GM18502 (cell line): ENCODE measurements at regions not wholly inside any gene's neighbourhood (a gene's known extent, or its start where the extent isn't known, plus 50 kb on each side); places are given as distances from the start of the nearest gene placed in this dataset.
A peak's percentile ranks its signal among the peaks of the same experiment; 100 is the strongest.
"Not testable (repeated sequence)": the region's sequence is repeated elsewhere in the genome, so short reads cannot be mapped to it uniquely, and the experiment has no call there.

Experiments
- ATAC-seq: cut with Tn5 transposase; IDR thresholded peaks from one replicate; pipeline ENCODE4 v1.9.1; 2021; ENCODE audit warnings: mild to moderate bottlenecking; ENCODE audit not compliant: unreplicated experiment, poor library complexity

DNA sequence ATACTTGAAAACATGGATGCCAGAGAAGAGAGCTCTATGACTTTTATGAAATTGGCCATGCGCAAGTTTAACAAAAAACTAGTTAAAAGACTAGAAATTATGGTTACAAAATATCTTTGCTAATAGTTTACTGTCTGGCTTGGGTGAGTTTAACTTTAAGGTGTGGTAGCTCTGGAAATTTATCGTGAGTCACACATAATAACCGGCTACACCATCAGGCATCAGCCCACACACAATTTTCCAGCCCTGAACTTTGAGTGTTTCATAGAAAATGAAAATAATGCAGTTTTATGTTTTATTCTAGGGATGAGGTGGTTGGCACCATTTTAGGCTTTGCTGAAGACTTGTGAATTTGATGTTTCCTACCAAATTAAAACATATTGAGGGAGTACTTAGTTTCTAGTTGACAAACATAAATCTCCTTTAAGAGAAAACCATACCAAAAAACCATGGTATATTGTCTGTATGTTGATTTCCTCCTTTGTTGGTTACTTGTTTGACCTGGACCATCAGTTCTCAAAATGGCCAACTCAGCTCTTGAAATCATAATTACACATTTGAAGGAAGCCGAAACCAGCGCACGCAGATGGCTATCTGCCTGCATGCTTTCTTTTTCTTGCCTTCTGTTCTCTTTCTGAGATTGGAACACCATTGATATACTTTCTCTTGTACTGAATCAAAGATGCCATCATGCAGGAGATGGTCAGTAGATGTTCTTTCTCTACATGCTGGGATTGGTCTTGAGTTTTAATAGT, 125.1 kb downstream of the AKAP11 start:
- ATAC-seq, result no peak

DNA sequence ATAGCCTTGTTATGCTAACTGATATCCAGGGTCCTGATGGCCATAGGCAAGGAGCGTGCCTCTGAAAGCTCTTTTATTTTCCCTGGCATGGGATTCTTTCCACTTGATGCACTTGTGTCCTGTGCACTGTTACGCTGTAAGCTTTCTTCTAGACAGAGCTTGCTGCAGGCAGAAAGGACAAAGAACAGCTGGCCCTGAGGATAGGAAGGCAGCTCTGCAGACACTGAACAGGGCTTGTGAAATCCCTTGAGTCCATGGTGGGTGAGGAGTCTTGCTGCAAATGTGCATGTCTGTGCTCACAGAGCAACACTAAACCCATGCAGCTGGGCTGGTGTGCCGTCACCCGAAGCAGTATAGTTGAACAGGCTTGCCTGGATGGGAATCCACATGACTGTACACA, 126.6 kb downstream of the AKAP11 start:
- no peak for ATAC-seq

- ATAC-seq, result no peak
Observed at GRCh38 chr13:42400188-42400833, 128.4 kb downstream of the AKAP11 start.

DNA sequence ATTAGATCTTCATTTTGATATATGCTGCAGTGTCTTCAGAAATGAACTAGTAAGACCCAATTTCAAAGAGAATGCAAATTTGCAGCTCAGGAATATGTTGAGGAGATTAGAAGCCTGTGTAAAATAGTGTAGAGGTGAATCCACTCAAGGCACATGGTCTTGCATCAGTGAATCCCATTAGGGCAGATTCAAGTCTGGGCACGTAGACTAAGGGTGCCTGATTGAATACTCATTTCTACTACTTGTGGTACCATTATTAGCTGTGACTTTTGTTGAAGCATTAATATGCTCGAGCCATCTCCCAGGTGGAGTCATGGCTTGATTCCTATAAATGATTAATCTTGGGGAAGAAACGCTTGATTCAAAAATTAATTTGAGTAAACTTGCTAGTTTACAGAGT, 129.4 kb downstream of the AKAP11 start:
- no peak for ATAC-seq

- ATAC-seq, result peak; percentile 82
Observed at GRCh38 chr13:42405665-42406390, 133.9 kb downstream of the AKAP11 start.

DNA sequence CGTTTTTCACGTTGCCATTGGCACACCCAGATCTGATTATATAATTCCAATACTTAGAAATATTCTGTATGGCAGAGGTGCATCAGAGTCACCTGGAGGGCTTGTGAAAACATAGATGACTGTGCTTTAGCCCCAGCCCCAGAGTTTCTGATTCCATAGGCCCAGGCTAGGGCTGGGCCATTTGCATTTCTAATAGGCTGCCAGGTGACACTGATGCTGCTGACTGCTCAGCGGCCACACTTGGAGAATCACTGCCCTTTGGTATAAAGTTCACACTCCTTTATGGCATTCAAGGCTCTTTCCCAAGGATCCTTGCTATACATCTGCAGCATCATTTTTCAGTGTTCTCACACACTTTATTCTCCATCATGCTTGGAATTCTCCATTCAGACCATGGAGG, 137.1 kb downstream of the AKAP11 start:
- ATAC-seq, result no peak

DNA sequence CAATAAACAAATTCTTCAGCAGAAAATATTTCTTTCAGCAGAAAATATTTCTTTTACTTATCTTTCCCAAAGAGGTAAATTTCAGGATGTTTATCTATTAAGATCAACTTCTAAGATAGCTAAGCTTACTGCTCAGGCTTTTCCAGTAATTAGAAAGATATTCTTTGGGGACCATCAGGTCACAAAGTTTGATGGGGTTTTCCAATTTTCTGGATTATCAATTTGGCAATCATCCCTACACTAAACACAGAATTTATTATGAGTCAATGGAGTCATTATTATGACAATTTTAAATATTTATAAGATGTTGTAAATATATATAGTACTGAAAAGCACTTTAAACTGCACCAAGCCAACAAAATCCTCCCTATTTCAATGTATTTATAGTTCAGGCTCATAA, 137.6 kb downstream of the AKAP11 start:
- no peak for ATAC-seq

DNA sequence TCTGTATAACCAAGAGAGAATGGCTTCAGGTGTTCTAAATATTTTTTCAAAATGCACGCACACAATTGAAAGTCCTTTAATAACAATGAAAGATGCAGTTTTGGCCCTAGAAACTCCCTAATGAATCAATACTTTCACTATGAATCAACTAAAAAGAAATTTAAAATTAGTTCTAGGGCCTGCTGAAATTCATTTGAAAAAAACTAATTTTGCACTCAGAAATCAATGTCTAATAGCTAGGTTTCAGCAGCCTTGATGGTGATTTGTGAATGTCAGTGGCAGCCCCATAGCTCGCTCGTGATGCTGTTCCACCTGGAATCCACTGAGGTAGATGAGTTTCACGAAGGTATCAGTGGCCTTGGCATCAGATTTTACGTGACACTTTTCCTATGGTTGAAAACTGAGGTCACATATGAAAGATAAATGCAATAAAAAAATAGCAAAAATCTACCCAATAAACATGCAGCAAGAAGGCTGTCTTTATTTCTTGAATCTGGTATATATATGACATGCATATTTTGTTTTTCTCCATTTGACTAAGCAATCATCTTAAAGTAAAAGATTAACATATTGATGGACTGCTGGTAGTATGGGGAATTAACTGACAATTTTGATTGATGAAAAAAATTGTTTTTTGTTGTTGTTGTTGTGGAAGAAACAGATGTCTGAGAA, 141.0 kb downstream of the AKAP11 start:
- peak; percentile 57 for ATAC-seq

DNA sequence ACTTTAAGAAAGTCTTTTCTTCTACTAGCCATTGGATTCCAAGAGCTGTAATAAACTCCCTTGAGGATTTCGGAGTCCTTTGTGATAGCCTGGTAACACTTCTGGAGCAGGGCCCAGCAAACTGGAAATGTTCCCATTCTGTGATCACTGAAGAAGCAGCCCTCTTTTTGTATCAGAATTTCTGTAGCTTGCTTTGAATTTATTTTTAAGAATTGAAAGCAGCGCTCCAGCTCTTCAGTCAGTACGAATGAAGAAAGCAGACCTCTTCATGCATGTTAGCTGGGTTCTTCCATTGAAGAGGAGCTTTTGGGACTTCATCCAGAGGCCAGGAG, 141.5 kb downstream of the AKAP11 start:
- no peak for ATAC-seq

DNA sequence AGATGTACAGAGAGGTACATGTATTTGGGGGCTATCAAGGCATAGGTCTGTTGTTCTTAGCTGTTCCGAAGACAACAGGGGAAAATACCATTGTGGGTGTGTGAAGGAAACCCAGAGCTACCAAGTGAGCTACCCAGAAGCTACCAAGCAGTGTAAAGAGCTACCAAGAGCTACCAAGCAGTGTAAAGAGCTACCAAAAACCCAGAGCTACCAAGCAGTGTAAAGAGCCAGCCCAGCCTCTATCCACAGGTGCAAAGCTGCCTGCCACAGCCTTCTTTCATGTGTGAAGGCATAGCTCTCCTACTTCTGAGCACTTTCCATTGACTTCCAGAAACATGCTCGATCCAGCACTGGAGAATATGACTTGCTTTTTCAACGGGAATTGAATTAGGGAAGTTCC, 145.7 kb downstream of the AKAP11 start:
- no peak for ATAC-seq

DNA sequence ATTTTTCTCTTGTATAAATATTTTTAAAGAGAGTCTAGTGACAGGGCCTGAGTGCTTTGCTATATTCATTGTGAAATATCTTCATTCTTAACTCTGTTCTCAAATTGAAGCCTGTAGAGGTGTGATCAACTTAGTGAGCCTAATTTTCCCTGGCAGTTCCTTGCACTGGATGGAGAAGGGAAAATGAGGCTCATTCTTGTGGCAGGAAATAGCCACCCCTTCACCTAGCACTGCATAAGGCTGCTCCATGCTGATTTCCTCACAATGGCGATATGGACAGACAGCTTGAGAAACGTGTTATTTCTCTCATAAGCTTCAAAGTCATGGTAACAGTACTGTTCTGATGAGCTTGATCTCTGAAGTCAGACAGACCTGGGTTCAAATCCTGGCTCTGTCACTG, 146.2 kb downstream of the AKAP11 start:
- no peak for ATAC-seq

GRCh38 chr13:42420304-42420703, 148.4 kb downstream of the AKAP11 start:
- peak; percentile 77 for ATAC-seq

DNA sequence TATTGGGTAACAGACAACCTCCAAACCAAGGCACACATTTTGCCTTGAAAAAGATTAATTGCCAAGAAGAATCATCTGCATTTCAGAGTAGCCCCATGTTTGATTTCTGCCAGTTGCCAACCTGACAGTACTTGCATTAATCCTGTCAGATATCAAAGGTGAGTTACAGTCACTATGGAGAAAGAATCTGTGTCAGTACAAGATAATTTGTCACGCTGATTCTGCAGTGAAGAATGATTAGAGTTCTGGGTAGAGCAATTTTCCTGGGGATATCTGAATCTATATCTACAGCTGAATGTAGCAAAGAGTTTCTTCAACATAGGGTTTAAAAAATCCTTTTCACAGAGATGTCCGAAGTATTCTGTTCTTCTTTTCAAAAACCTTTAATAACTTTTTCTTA, 150.7 kb downstream of the AKAP11 start:
- no peak for ATAC-seq

DNA sequence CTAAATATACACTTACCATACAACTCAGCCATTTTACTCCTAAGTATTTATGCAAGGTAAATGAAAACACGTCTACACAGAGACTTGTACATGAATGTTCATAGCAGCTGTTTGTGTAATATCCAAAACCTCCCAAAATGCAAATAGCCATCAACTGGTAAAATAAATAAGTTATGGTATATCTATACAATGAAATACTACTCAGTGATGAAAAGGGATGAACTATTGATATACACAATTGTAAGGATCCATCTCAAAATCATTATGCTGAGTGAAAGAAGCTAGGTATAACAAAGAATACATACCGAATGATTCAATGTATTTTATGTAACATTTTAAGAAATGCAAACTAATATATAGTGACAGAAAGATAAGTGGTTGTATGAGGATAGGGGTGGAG, 149.8 kb upstream of the TNFSF11 start:
- no peak for ATAC-seq

- no peak for ATAC-seq
Observed at GRCh38 chr13:42445354-42445753, 128.6 kb upstream of the TNFSF11 start.

- ATAC-seq, result not testable (repeated sequence)
Observed at GRCh38 chr13:42446597-42446996, 127.4 kb upstream of the TNFSF11 start.

DNA sequence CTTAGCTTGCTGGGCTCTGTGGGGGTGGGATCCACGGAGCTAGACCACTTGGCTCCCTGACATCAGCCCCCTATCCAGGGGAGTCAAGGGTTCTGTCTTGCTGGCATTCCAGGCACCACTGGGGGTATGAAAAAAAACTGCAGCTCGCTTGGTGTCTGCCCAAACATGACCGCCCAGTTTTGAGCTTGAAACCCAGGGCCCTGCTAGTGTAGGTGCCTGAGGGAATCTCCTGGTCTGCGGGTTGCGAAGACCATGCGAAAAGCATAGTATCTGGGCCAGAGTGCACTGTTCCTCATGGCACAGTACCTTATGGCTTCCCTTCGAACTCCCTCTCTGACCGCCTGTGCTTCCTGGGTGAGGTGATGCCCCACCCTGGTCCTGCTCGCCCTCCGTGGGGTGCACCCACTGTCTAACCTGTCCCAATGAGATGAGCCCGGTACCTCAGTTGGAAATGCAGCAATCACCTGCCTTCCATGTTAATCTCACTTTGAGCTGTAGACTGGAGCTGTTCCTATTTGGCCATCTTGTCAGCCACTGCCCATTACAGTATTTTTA, 120.8 kb upstream of the TNFSF11 start:
- no peak for ATAC-seq

GRCh38 chr13:42454749-42455148, 119.2 kb upstream of the TNFSF11 start:
- no peak for ATAC-seq

DNA sequence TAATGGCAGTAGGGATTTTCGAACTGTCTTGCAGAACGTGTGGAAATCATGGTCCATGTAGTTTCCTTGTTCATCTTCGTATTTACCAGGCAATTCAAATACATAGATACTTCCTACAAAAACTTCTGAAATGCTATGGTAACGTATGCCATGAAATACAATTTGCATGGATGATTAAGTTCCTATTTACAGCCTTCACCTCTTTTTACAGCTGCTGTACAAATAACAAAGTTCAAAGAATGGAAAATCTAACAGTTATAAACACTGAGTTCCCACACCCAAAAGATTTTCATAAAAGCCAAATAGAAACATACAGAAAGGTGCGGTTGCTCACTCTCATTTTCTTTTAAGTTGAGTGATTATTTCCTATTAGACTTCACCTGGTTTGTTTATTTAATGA, 115.8 kb upstream of the TNFSF11 start:
- no peak for ATAC-seq

- ATAC-seq, result no peak
Observed at GRCh38 chr13:42466123-42466522, 107.8 kb upstream of the TNFSF11 start.

DNA sequence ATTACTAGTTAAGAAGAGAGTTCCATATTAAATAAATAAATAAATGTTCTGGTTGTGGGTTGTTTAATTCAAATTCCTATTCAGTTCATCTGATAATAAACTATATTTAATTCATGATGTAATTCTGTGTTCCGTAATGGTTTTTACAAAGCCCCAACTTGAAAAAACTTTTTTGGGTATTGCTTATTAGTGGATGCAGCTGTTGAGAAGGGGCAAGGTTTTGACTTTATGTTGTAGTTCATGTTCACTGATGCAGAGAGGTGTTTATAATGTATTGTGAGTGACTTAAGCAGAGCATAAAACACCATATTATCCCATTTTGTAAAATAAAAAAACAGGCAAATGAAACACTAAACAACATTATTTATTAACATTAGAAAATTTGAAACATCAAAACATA, 107.3 kb upstream of the TNFSF11 start:
- ATAC-seq, result no peak
